Adrenal gland (tissue), 9 donors: ENCODE measurements at regions not wholly inside any gene's neighbourhood (a gene's known extent, or its start where the extent isn't known, plus 50 kb on each side); places are given as distances from the start of the nearest gene placed in this dataset.
A peak's percentile ranks its signal among the peaks of the same experiment; 100 is the strongest.

ENCODE experiments used
- DNase-seq, 7 donors: peaks; one replicate each; pipeline ENCODE4 v3.0.0-alpha.2; 2019 to 2020
- H3K27ac ChIP-seq, 5 donors: fragments of 200-600 bp; sonication (generic) in 4 of 5; 1 replicate in 3 of 5; 2 replicates in 2 of 5; pipeline versions ENCODE4 v1.5.1 to v1.8.0; 2016 to 2020; ENCODE audit warnings: mild to moderate bottlenecking in 1 of 5
- H3K27me3 ChIP-seq: fragments of 200-600 bp; 2 replicates; pipeline ENCODE4 v1.8.0; 2021
- H3K36me3 ChIP-seq, 2 donors: fragments of 200-600 bp; replicated peaks in 1 of 2; 1 replicate in 1 of 2; 2 replicates in 1 of 2; pipeline versions ENCODE4 v1.5.1 to v1.8.0; 2018 to 2022
- H3K4me1 ChIP-seq, 2 donors: fragments of 200-600 bp; replicated peaks in 1 of 2; 1 replicate in 1 of 2; 2 replicates in 1 of 2; pipeline versions ENCODE4 v1.5.1 to v1.8.0; 2018 to 2021
- H3K4me3 ChIP-seq, 4 donors: fragments of 200-600 bp; sonication (generic) in 3 of 4; one replicate each; pipeline ENCODE4 v1.5.1; 2016 to 2018
- H3K9me3 ChIP-seq, 3 donors: fragments of 200-600 bp; sonication (generic) in 1 of 3; replicated peaks in 1 of 3; 1 replicate in 2 of 3; 2 replicates in 1 of 3; pipeline versions ENCODE4 v1.5.1 to v1.8.0; 2016 to 2021
- POLR2A ChIP-seq, 2 donors: fragments of 450-650 bp; IDR thresholded peaks; one replicate each; pipeline ENCODE4 v1.6.1; 2017; ENCODE audit warnings: antibody characterized with exemption in 2 of 2, mild to moderate bottlenecking in 2 of 2, moderate library complexity in 1 of 2
- WGBS, 4 donors: extraction: QIAGEN DNeasy Blood & Tissue Kit in 2 of 4; methylation state at CpG; one replicate each; pipeline versions ENCODE4 v1.1.5 to v1.1.7; 2013 to 2017; 5-methylcytosine and 5-hydroxymethylcytosine counted together
- intact Hi-C, 2 donors: fragments of 100-400 bp; cut with DNase I; formaldehyde crosslinking; loops; one replicate each; pipeline versions ENCODE4 v1.14.1 to v1.15.0; 2022 to 2023
- TF ChIP-seq, protein P1 (sequence below), 6 experiments: fragments of 450-650 bp in 4 of 6; fragments of 200-600 bp in 2 of 6; sonication (generic) in 1 of 6; IDR thresholded peaks; 1 replicate in 5 of 6; 2 replicates in 1 of 6; pipeline versions ENCODE4 v1.5.1 to v1.8.0; 2016 to 2021; ENCODE audit warnings: antibody characterized with exemption in 6 of 6, mild to moderate bottlenecking in 2 of 6, moderate library complexity in 1 of 6
- donor health status: healthy with polysubstance abuse.
- donor health status: Bipolar disorder and iron deficiency.
- donor health status: DM: yes; HTN: yes; CAD: no.
- donor health status: DM: no; HTN: no; CAD: no.
- donor health status: DM: no; HTN: no; CAD: no.

DNA sequence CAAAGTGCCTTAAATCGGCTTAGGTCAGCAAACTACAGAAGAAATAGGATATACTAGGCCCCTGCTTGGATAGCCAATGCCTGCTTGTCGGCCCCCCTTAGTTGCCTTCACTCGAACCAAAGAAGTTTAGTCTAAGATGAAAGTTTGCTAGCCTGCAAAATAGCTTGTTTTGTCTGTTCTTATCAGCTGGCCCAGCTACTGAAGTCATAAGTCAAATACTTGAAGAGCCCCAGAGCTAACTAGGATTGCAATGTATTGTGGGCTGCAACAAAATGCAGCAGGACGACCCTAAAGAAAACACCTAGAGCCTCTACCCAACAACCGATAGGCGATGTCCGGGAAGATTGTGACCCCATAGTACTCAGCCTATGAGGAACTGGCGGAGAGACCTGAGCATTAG lies 183.5 kb upstream of the HS6ST1 start:
- H3K36me3 ChIP-seq = no peaks in the 10 kb centered on the region
- no peaks in the 10 kb centered on the region for H3K27me3 ChIP-seq
- intact Hi-C loops = no loop called here
- H3K4me3 ChIP-seq = no peak overlapping the region
- TF ChIP-seq, protein P1, sequence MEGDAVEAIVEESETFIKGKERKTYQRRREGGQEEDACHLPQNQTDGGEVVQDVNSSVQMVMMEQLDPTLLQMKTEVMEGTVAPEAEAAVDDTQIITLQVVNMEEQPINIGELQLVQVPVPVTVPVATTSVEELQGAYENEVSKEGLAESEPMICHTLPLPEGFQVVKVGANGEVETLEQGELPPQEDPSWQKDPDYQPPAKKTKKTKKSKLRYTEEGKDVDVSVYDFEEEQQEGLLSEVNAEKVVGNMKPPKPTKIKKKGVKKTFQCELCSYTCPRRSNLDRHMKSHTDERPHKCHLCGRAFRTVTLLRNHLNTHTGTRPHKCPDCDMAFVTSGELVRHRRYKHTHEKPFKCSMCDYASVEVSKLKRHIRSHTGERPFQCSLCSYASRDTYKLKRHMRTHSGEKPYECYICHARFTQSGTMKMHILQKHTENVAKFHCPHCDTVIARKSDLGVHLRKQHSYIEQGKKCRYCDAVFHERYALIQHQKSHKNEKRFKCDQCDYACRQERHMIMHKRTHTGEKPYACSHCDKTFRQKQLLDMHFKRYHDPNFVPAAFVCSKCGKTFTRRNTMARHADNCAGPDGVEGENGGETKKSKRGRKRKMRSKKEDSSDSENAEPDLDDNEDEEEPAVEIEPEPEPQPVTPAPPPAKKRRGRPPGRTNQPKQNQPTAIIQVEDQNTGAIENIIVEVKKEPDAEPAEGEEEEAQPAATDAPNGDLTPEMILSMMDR (IDR thresholded peaks at IDR 0.05) = no peak
- TF ChIP-seq POLR2A (IDR thresholded peaks at IDR 0.05) = no peak
- H3K27ac ChIP-seq = no peak overlapping the region
- H3K4me1 ChIP-seq = no peaks in the 10 kb centered on the region
- peak in 1 of 7 donors; percentile 4 for DNase-seq
- no peaks in the 10 kb centered on the region for H3K9me3 ChIP-seq
- 85 to 88% (median 85%) methylated on average over 4 to 8 of the region's 8 CpGs for WGBS, 4 donors

DNA sequence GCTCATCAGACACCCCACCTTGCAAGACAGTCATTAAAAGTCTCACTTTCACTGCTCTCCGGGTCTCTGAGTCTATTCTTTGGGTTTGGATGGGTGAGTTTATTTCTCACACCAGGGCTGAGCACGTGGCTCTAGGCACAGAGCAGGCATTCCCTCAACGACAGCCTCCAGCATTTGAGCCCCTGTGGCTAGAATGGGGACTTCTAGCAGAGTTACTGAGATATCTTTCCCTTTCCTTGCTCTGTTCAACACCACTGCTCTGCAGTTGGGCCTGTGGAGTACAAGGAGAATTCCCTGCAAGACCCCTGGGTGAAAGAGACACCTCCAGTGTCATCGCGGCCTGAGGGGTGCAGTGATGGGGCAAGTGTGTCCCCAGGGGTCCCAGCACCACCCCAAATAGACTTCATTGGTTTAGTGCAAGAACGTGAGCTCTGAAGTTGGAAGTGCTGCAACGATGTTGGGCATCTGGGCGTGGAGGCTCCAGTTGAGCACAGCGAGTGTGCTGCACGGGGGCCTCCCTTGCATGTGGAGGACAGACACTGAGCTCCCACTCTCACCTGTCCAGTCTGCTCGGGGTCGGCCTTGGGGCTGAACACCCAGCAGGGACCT lies 184.1 kb upstream of the HS6ST1 start:
- Histone ChIP-seq H3K9me3 (no peaks in the 10 kb centered on the region), H3K27ac (no peak overlapping the region), H3K4me1 (no peaks in the 10 kb centered on the region), H3K36me3 (no peaks in the 10 kb centered on the region), H3K4me3 (no peak overlapping the region), H3K27me3 (no peaks in the 10 kb centered on the region)
- intact Hi-C loops = no loop called here
- TF ChIP-seq POLR2A (IDR thresholded peaks at IDR 0.05) = no peak
- TF ChIP-seq, protein P1 (IDR thresholded peaks at IDR 0.05) = no peak
- 91 to 97% (median 94%) methylated on average over 11 to 12 of the region's 12 CpGs for WGBS, 4 donors
- DNase-seq = peak in 2 of 7 donors; percentile 11

DNA sequence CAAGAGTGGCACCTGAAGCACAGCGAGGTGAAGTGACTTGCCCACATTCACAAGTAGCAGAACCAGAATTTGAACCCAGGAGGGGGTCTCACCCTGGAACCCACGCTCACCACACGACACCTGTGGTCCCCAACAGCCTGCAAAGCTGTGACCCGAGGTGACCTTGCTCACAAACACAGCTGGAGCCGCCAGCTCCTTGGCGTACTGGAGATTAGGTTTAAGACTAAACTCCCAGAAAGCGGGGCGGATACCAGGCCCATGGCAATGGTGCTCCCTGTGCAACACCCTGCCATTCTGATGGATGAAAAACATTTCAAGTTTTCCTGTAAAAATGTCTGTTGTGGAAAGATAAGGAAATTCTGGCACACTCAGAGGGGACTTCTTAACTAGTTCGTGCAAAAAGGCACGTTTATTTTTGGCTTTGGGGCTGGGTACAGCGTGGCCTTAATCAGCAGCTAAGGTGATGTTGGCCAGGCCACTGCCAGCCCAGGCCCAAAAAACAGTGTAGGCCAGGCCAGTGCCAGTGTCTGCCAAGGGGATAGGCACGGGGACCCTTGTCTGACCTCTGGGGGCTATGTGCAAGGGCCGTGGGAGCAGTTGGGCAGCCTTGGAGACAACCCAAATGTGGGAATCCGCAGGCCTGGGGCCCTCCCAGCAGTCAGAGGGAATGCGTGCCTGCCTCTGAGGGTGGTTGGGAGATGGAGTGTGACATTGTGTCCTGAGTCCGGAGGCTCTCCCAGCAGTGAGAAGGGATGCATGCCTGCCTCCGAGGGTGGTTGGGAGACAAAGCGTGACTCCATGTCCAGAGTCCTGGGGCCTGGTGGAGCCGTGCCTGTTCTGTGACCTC lies 185.0 kb upstream of the HS6ST1 start:
- peak in 2 of 7 donors; percentile 11 to 47 for DNase-seq
- Histone ChIP-seq H3K4me3 (no peak overlapping the region), H3K36me3 (no peaks in the 10 kb centered on the region), H3K27ac (no peak overlapping the region), H3K9me3 (no peaks in the 10 kb centered on the region), H3K4me1 (no peaks in the 10 kb centered on the region), H3K27me3 (no peaks in the 10 kb centered on the region)
- intact Hi-C loops = no loop called here
- WGBS, 4 donors = 72 to 87% (median 78%) methylated on average over 16 to 19 of the region's 19 CpGs
- TF ChIP-seq, protein P1 (IDR thresholded peaks at IDR 0.05) = no peak
- no peak for TF ChIP-seq POLR2A (IDR thresholded peaks at IDR 0.05)

DNA sequence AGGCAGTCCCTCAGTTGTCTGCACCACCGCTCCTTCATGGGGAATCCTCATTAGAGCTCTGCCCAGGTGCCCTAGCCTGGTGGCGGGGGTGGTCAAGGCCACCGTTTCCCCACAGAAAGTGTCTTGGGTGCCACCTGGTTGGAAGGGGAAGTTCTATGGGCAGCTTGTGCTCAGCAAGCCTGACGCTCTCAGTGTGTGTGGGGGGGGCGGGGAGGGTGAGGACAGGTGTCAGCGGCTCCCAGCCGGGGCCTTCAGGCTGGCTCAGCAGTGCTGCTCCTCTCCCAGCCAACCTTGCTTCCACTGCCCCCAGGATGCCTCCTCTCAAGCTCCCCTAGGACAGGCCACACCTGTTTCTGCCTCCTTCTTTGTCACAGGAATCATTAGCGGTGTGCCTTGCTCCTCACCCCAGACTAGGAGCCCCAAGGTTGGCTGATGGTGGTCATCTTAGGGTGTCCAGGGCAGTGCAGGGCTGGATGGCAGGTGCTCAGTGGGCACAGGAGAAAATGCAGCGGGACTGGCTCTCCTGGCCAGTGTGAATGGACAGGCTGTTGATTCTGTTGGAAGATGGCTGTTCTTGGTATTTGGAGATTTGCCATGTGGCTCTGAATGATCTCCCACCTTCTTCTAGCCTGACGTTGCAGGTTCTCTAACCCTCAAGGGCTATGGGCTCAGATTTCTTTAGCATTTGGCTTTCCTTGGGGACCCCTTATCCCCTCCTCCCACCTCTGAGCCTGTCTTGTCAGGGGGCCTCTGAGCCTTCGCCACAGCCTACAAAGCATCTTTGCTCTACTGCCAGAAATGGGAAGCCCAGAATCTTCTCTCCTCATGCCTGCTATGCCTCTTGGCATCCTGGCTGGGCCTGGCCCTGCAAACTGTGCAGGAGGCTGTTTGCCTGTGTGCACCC lies 185.8 kb upstream of the HS6ST1 start:
- intact Hi-C loops = no loop called here
- Histone ChIP-seq H3K4me1 (no peaks in the 10 kb centered on the region), H3K36me3 (no peaks in the 10 kb centered on the region), H3K9me3 (no peaks in the 10 kb centered on the region), H3K27ac (no peak overlapping the region), H3K4me3 (no peak overlapping the region), H3K27me3 (no peaks in the 10 kb centered on the region)
- DNase-seq = peak in 2 of 7 donors; percentile 7 to 25
- 87 to 97% (median 92%) methylated on average over 3 to 11 of the region's 11 CpGs for WGBS, 4 donors
- TF ChIP-seq, protein P1 (IDR thresholded peaks at IDR 0.05) = no peak
- TF ChIP-seq POLR2A (IDR thresholded peaks at IDR 0.05) = no peak
